Right lobe of liver (tissue), 6 donors: ENCODE measurements at regions not wholly inside any gene's neighbourhood (a gene's known extent, or its start where the extent isn't known, plus 50 kb on each side); places are given as distances from the start of the nearest gene placed in this dataset.

Experiments used
- ATAC-seq, 4 donors: fragments of 200-7000 bp; cut with Tn5 transposase; one replicate each; pipeline ENCODE4 v1.9.1; 2020; ENCODE audit warnings: mild to moderate bottlenecking in 4 of 4, moderate library complexity in 4 of 4
- DNase-seq, 3 donors: peaks; one replicate each; pipeline ENCODE4 v3.0.0-alpha.2; 2020
- H3K27ac ChIP-seq, 3 donors: fragments of 200-600 bp; one replicate each; pipeline ENCODE4 v1.8.0; 2022
- H3K27me3 ChIP-seq, 2 donors: fragments of 200-600 bp; one replicate each; pipeline ENCODE4 v1.8.0; 2022
- H3K36me3 ChIP-seq, 4 donors: fragments of 200-600 bp; sonication (generic) in 1 of 4; one replicate each; pipeline versions ENCODE4 v1.5.1 to v1.8.0; 2017 to 2022; ENCODE audit warnings: control low read depth in 1 of 4
- H3K4me1 ChIP-seq, 4 donors: fragments of 200-600 bp; sonication (generic) in 1 of 4; one replicate each; pipeline versions ENCODE4 v1.5.1 to v1.8.0; 2017 to 2022; ENCODE audit warnings: control low read depth in 1 of 4
- H3K4me3 ChIP-seq, 3 donors: fragments of 200-600 bp; one replicate each; pipeline ENCODE4 v1.8.0; 2022
- H3K9me3 ChIP-seq, 4 donors: fragments of 200-600 bp; sonication (generic) in 1 of 4; one replicate each; pipeline versions ENCODE4 v1.5.1 to v1.8.0; 2017 to 2022; ENCODE audit warnings: control low read depth in 1 of 4
- CTCF ChIP-seq, 4 donors: fragments of 200-600 bp in 3 of 4; fragments of 450-650 bp in 1 of 4; IDR thresholded peaks; one replicate each; pipeline versions ENCODE4 v1.5.1 to v1.8.0; 2016 to 2022; ENCODE audit warnings: antibody characterized with exemption in 4 of 4, mild to moderate bottlenecking in 2 of 4
- POLR2A ChIP-seq: fragments of 450-650 bp; IDR thresholded peaks from one replicate; pipeline ENCODE4 v1.6.1; 2017; ENCODE audit warnings: antibody characterized with exemption, mild to moderate bottlenecking
- WGBS: methylation state at CpG from one replicate; pipeline ENCODE4 v1.1.6; 2018; ENCODE audit warnings: low coverage, low lambda C conversion rate; ENCODE audit not compliant: insufficient coverage; ENCODE audit errors: missing lambda C conversion rate; 5-methylcytosine and 5-hydroxymethylcytosine counted together
- intact Hi-C, 2 donors: fragments of 100-400 bp; cut with DNase I; formaldehyde crosslinking; loops; one replicate each; pipeline versions ENCODE4 v1.11.2 to v1.14.1; 2022
- donor health status: DM: no; HTN: yes; CAD: no.
- donor health status: DM: no; HTN: no; CAD: no.
- donor health status: DM: no; HTN: no; CAD: no.
- donor health status: DM: no; HTN: yes; CAD: no.
- donor health status: DM: no; HTN: yes; CAD: no.

- no peaks in the 10 kb centered on the region for H3K9me3 ChIP-seq
- TF ChIP-seq CTCF (IDR thresholded peaks at IDR 0.05) (no peak), POLR2A (no peak)
- H3K36me3 ChIP-seq = no peaks in the 10 kb centered on the region
- no peak overlapping the region for H3K27ac ChIP-seq
- DNase-seq (no peak), ATAC-seq (no peak)
- no peak overlapping the region for H3K4me3 ChIP-seq
- no peaks in the 10 kb centered on the region for H3K4me1 ChIP-seq
- no peaks in the 10 kb centered on the region for H3K27me3 ChIP-seq
- intact Hi-C loops = no loop called here
- 63% methylated on average over 1 of the region's 1 CpG for WGBS
Observed at GRCh38 chr4:53732661-53733060, 141.4 kb upstream of the LNX1 start.

GRCh38 chr4:53730031-53730805 is 138.9 kb upstream of the LNX1 start:
- DNase-seq = no peak
- intact Hi-C loops = no loop called here
- H3K9me3 ChIP-seq = no peaks in the 10 kb centered on the region
- H3K36me3 ChIP-seq = no peaks in the 10 kb centered on the region
- TF ChIP-seq POLR2A (no peak), CTCF (IDR thresholded peaks at IDR 0.05) (no peak)
- no peak overlapping the region for H3K27ac ChIP-seq
- H3K4me3 ChIP-seq = no peak overlapping the region
- ATAC-seq = no peak
- 66% methylated on average over 5 of the region's 5 CpGs for WGBS
- no peaks in the 10 kb centered on the region for H3K27me3 ChIP-seq
- no peaks in the 10 kb centered on the region for H3K4me1 ChIP-seq

GRCh38 chr4:53722110-53722509 is 130.8 kb upstream of the LNX1 start:
- DNase-seq = no peak
- H3K4me3 ChIP-seq = no peak overlapping the region
- 71% methylated on average over 1 of the region's 1 CpG for WGBS
- intact Hi-C loops = no loop called here
- H3K36me3 ChIP-seq = no peaks in the 10 kb centered on the region
- no peak overlapping the region for H3K27ac ChIP-seq
- TF ChIP-seq CTCF (IDR thresholded peaks at IDR 0.05) (no peak), POLR2A (no peak)
- H3K9me3 ChIP-seq = no peaks in the 10 kb centered on the region
- ATAC-seq = no peak
- H3K27me3 ChIP-seq = no peaks in the 10 kb centered on the region
- H3K4me1 ChIP-seq = no peaks in the 10 kb centered on the region

GRCh38 chr4:53721263-53721662 is 130.0 kb upstream of the LNX1 start:
- intact Hi-C loops = no loop called here
- DNase-seq = no peak
- Histone ChIP-seq H3K9me3 (no peaks in the 10 kb centered on the region), H3K36me3 (no peaks in the 10 kb centered on the region), H3K4me3 (no peak overlapping the region), H3K27ac (no peak overlapping the region), H3K4me1 (no peaks in the 10 kb centered on the region), H3K27me3 (no peaks in the 10 kb centered on the region)
- ATAC-seq = no peak
- WGBS = 78% methylated on average over 1 of the region's 1 CpG
- TF ChIP-seq CTCF (IDR thresholded peaks at IDR 0.05) (no peak), POLR2A (no peak)

GRCh38 chr4:53720776-53721175 is 129.5 kb upstream of the LNX1 start:
- DNase-seq (no peak), ATAC-seq (no peak)
- Histone ChIP-seq H3K27me3 (no peaks in the 10 kb centered on the region), H3K9me3 (no peaks in the 10 kb centered on the region), H3K4me3 (no peak overlapping the region), H3K36me3 (no peaks in the 10 kb centered on the region), H3K4me1 (no peaks in the 10 kb centered on the region), H3K27ac (no peak overlapping the region)
- WGBS = 82% methylated on average over 3 of the region's 5 CpGs
- intact Hi-C loops = no loop called here
- TF ChIP-seq POLR2A (no peak), CTCF (IDR thresholded peaks at IDR 0.05) (no peak)
